ENCODE measurements at regions not wholly inside any gene's neighbourhood (a gene's known extent, or its start where the extent isn't known, plus 50 kb on each side); places are given as distances from the start of the nearest gene placed in this dataset.

DNA sequence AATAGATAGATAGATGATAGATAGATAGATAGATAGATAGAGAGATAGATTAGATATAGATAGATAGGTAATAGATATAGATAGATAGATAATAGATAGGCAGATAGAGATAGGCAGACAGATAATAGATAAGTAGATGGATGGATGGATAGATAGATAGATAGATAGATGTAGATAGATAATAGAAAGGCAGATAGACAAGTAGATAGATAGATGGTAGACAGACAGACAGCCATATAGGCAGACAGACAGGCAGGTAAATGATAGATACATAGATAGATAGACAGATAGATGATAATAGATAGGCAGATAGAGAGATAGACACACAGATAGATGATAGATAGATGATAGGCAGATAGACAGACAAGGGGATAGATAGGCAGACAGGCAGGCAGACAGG lies 191.4 kb upstream of the TNRC6C start (continued):
- TF ChIP-seq, protein P1, sequence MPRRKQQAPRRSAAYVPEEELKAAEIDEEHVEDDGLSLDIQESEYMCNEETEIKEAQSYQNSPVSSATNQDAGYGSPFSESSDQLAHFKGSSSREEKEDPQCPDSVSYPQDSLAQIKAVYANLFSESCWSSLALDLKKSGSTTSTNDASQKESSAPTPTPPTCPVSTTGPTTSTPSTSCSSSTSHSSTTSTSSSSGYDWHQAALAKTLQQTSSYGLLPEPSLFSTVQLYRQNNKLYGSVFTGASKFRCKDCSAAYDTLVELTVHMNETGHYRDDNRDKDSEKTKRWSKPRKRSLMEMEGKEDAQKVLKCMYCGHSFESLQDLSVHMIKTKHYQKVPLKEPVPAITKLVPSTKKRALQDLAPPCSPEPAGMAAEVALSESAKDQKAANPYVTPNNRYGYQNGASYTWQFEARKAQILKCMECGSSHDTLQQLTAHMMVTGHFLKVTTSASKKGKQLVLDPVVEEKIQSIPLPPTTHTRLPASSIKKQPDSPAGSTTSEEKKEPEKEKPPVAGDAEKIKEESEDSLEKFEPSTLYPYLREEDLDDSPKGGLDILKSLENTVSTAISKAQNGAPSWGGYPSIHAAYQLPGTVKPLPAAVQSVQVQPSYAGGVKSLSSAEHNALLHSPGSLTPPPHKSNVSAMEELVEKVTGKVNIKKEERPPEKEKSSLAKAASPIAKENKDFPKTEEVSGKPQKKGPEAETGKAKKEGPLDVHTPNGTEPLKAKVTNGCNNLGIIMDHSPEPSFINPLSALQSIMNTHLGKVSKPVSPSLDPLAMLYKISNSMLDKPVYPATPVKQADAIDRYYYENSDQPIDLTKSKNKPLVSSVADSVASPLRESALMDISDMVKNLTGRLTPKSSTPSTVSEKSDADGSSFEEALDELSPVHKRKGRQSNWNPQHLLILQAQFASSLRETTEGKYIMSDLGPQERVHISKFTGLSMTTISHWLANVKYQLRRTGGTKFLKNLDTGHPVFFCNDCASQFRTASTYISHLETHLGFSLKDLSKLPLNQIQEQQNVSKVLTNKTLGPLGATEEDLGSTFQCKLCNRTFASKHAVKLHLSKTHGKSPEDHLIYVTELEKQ (CRISPR knock-in tag; IDR thresholded peaks at IDR 0.05) = no peak
- TF ChIP-seq ARID2 (IDR thresholded peaks at IDR 0.05) (no peak), POLR3A (IDR thresholded peaks at IDR 0.05; ENCODE audit: borderline replicate concordance, extremely low read depth, insufficient read depth, insufficient read length) (no peak), SMARCC2 (IDR thresholded peaks at IDR 0.05; ENCODE audit: low read depth) (no peak), RBM22 (IDR thresholded peaks at IDR 0.05; ENCODE audit: low read depth, low read length, poor library complexity, severe bottlenecking) (no peak), PHF8 (IDR thresholded peaks at IDR 0.05; ENCODE audit: borderline replicate concordance, low read length) (no peak), ZNF121 (CRISPR knock-in tag; conservative IDR thresholded peaks at IDR 0.05) (no peak), EHMT2 (IDR thresholded peaks at IDR 0.05) (no peak), GATAD2B (IDR thresholded peaks at IDR 0.05; ENCODE audit: borderline replicate concordance) (0 out of 2 replicates have a peak, but pooled peaks have one; percentile 37), SRSF7 (optimal IDR thresholded peaks at IDR 0.05; ENCODE audit: low read depth, low read length) (no peak), MEF2D (tag; conservative IDR thresholded peaks at IDR 0.05; ENCODE audit: low read depth) (no peak), GATA2 (CRISPR knock-in tag; IDR thresholded peaks at IDR 0.05) (0 out of 2 replicates have a peak, but pooled peaks have one; percentile 41)
- TF ChIP-seq, protein P2, sequence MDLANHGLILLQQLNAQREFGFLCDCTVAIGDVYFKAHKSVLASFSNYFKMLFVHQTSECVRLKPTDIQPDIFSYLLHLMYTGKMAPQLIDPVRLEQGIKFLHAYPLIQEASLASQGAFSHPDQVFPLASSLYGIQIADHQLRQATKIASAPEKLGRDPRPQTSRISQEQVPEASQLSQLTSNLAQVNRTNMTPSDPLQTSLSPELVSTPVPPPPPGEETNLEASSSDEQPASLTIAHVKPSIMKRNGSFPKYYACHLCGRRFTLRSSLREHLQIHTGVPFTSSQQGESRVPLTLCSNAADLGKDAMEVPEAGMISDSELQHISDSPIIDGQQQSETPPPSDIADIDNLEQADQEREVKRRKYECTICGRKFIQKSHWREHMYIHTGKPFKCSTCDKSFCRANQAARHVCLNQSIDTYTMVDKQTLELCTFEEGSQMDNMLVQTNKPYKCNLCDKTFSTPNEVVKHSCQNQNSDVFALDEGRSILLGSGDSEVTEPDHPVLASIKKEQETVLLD (IDR thresholded peaks at IDR 0.05) = peak; percentile 79
